OCI-LY1 (cell line): ENCODE measurements at regions not wholly inside any gene's neighbourhood (a gene's known extent, or its start where the extent isn't known, plus 50 kb on each side); places are given as distances from the start of the nearest gene placed in this dataset.

ENCODE experiments used
- H2AFZ ChIP-seq: fragments of 200-600 bp; sonication (generic), shearing (Covaris generic); 2 replicates; pipeline ENCODE4 v1.6.0; 2014; ENCODE audit warnings: antibody characterized with exemption, mild to moderate bottlenecking, low read length
- H3F3A ChIP-seq: fragments of 200-600 bp; sonication (generic), shearing (Covaris generic); 2 replicates; pipeline ENCODE4 v1.6.0; 2014; ENCODE audit warnings: mild to moderate bottlenecking, antibody characterized with exemption, low read length, moderate library complexity; ENCODE audit not compliant: insufficient read depth
- H3K27ac ChIP-seq: fragments of 200-600 bp; sonication (generic); 2 replicates; pipeline ENCODE4 v1.5.1; 2014; ENCODE audit warnings: low read length, mixed run types, mild to moderate bottlenecking, low read depth; ENCODE audit not compliant: poor library complexity, severe bottlenecking
- H3K27me3 ChIP-seq: fragments of 200-600 bp; sonication (generic); 2 replicates; pipeline ENCODE4 v1.6.0; 2014; ENCODE audit warnings: antibody characterized with exemption, mild to moderate bottlenecking, low read length, moderate library complexity; ENCODE audit not compliant: insufficient read depth
- H3K36me3 ChIP-seq: fragments of 200-600 bp; sonication (generic); 2 replicates; pipeline ENCODE4 v1.6.1; 2014; ENCODE audit warnings: mild to moderate bottlenecking, antibody characterized with exemption, low read length, moderate library complexity, mixed read lengths; ENCODE audit not compliant: insufficient read depth
- H3K4me1 ChIP-seq: fragments of 200-600 bp; sonication (generic); 2 replicates; pipeline ENCODE4 v1.5.1; 2014; ENCODE audit warnings: mild to moderate bottlenecking, low read length, moderate library complexity; ENCODE audit not compliant: insufficient read depth, severe bottlenecking
- H3K4me2 ChIP-seq: fragments of 200-600 bp; sonication (generic), shearing (Covaris generic); 2 replicates; pipeline ENCODE4 v1.6.1; 2014; ENCODE audit warnings: low read length
- H3K4me3 ChIP-seq: fragments of 200-600 bp; sonication (generic); 2 replicates; pipeline ENCODE4 v1.5.1; 2014; ENCODE audit warnings: low read length, low read depth, mild to moderate bottlenecking, mixed read lengths; ENCODE audit not compliant: poor library complexity, severe bottlenecking
- H3K79me2 ChIP-seq: fragments of 200-600 bp; shearing (Covaris generic); 2 replicates; pipeline ENCODE4 v1.6.1; 2016; ENCODE audit warnings: mixed run types, low read length, mixed read lengths; ENCODE audit not compliant: insufficient read depth
- H3K9ac ChIP-seq: fragments of 200-600 bp; sonication (generic), shearing (Covaris generic); 2 replicates; pipeline ENCODE4 v1.6.1; 2014; ENCODE audit warnings: mild to moderate bottlenecking, low read length, mixed read lengths
- H3K9me2 ChIP-seq: fragments of 200-600 bp; sonication (generic), shearing (Covaris generic); 2 replicates; pipeline ENCODE4 v1.6.1; 2014; ENCODE audit warnings: low read depth, mild to moderate bottlenecking, low read length, mixed read lengths
- H3K9me3 ChIP-seq: fragments of 200-600 bp; shearing (Covaris generic); 2 replicates; pipeline ENCODE4 v1.6.1; 2014; ENCODE audit warnings: low read length, mixed read lengths
- H4K20me1 ChIP-seq: fragments of 200-600 bp; sonication (generic), shearing (Covaris generic); 2 replicates; pipeline ENCODE4 v1.6.0; 2016; ENCODE audit warnings: mild to moderate bottlenecking, low read length; ENCODE audit not compliant: insufficient read depth
- CTCF ChIP-seq: fragments of 200-600 bp; sonication (generic), shearing (Covaris generic); IDR thresholded peaks from 2 replicates; pipeline ENCODE4 v1.5.1; 2017; ENCODE audit warnings: mild to moderate bottlenecking, antibody characterized with exemption, low read length, moderate library complexity, mixed read lengths
- EZH2 ChIP-seq: fragments of 200-600 bp; sonication (generic), shearing (Covaris generic); IDR thresholded peaks from 2 replicates; pipeline ENCODE4 v1.8.0; 2017; ENCODE audit warnings: borderline replicate concordance, mixed run types, mild to moderate bottlenecking, antibody characterized with exemption, low read length, moderate library complexity, mixed read lengths

GRCh38 chr15:62951481-62951880 is 91.1 kb upstream of the TPM1 start:
- H3K4me2 ChIP-seq, result no peak overlapping the region
- H3K9me3 ChIP-seq, result no peaks in the 10 kb centered on the region
- H3K27me3 ChIP-seq, result 0 out of 2 replicates have a peak, but pooled peaks cover 8% of the 10 kb centered on the region
- H3K4me1 ChIP-seq, result no peaks in the 10 kb centered on the region
- no peak overlapping the region for H3K9ac ChIP-seq
- H3K27ac ChIP-seq, result no peak overlapping the region
- no peak for TF ChIP-seq CTCF
- TF ChIP-seq EZH2, result no peak
- no peaks in the 10 kb centered on the region for H4K20me1 ChIP-seq
- H3F3A ChIP-seq, result no peaks in the 10 kb centered on the region
- no peaks in the 10 kb centered on the region for H3K79me2 ChIP-seq
- H2AFZ ChIP-seq, result no peak overlapping the region
- H3K9me2 ChIP-seq, result no peaks in the 10 kb centered on the region
- H3K36me3 ChIP-seq, result no peaks in the 10 kb centered on the region
- H3K4me3 ChIP-seq, result no peak overlapping the region

GRCh38 chr15:62953021-62953420 is 89.5 kb upstream of the TPM1 start:
- H3K9ac ChIP-seq, result no peak overlapping the region
- no peaks in the 10 kb centered on the region for H3F3A ChIP-seq
- H3K27me3 ChIP-seq, result 0 out of 2 replicates have a peak, but pooled peaks cover 8% of the 10 kb centered on the region
- no peak overlapping the region for H3K4me3 ChIP-seq
- H3K4me1 ChIP-seq, result no peaks in the 10 kb centered on the region
- H3K36me3 ChIP-seq, result no peaks in the 10 kb centered on the region
- no peak overlapping the region for H3K4me2 ChIP-seq
- H3K9me2 ChIP-seq, result no peaks in the 10 kb centered on the region
- no peaks in the 10 kb centered on the region for H3K9me3 ChIP-seq
- no peak overlapping the region for H2AFZ ChIP-seq
- no peaks in the 10 kb centered on the region for H3K79me2 ChIP-seq
- H4K20me1 ChIP-seq, result no peaks in the 10 kb centered on the region
- no peak overlapping the region for H3K27ac ChIP-seq
- TF ChIP-seq EZH2 (no peak), CTCF (no peak)

GRCh38 chr15:62953496-62954045 is 89.0 kb upstream of the TPM1 start:
- no peaks in the 10 kb centered on the region for H3K79me2 ChIP-seq
- no peak overlapping the region for H3K4me2 ChIP-seq
- H4K20me1 ChIP-seq, result no peaks in the 10 kb centered on the region
- H3F3A ChIP-seq, result no peaks in the 10 kb centered on the region
- H3K27me3 ChIP-seq, result 0 out of 2 replicates have a peak, but pooled peaks cover 7% of the 10 kb centered on the region
- no peaks in the 10 kb centered on the region for H3K9me2 ChIP-seq
- no peaks in the 10 kb centered on the region for H3K4me1 ChIP-seq
- H3K27ac ChIP-seq, result no peak overlapping the region
- no peak overlapping the region for H3K4me3 ChIP-seq
- TF ChIP-seq CTCF (no peak), EZH2 (no peak)
- H2AFZ ChIP-seq, result no peak overlapping the region
- H3K9ac ChIP-seq, result no peak overlapping the region
- H3K9me3 ChIP-seq, result no peaks in the 10 kb centered on the region
- H3K36me3 ChIP-seq, result no peaks in the 10 kb centered on the region
